A673 (cell line): ENCODE measurements at regions not wholly inside any gene's neighbourhood (a gene's known extent, or its start where the extent isn't known, plus 50 kb on each side); places are given as distances from the start of the nearest gene placed in this dataset.

Experiments
- BruUV-seq: library from RNA; stranded (reverse); fragments of 400-500 nt; replicated peaks from 2 replicates; lab custom pipeline; 2021; lab: Mats Ljungman, UMichigan
- CTCF ChIA-PET: fragments of 300-600 bp; sonication (Branson Sonifier 250); formaldehyde crosslinking; loops from one replicate; lab custom pipeline; 2022; ENCODE audit warnings: antibody characterized with exemption; lab: Charles Lee
- POLR2A ChIA-PET: fragments of 300-600 bp; sonication (Branson Sonifier 250); formaldehyde crosslinking; loops from one replicate; lab custom pipeline; 2022; ENCODE audit warnings: antibody characterized with exemption; ENCODE audit not compliant: low non-redundant PET; lab: Charles Lee
- DNase-seq: peaks from one replicate; pipeline ENCODE4 v3.0.0-alpha.2; 2015; ENCODE audit warnings: low spot score
- H3K27ac ChIP-seq: fragments of 200-600 bp; sonication (generic); 2 replicates; pipeline ENCODE4 v1.5.1; 2016; ENCODE audit warnings: mixed run types, low read depth, mild to moderate bottlenecking, mixed read lengths, antibody characterized with exemption, low read length; ENCODE audit not compliant: poor library complexity, severe bottlenecking
- H3K27me3 ChIP-seq: fragments of 200-600 bp; sonication (generic); replicated peaks from 2 replicates; pipeline ENCODE4 v1.6.1; 2017; ENCODE audit warnings: mixed run types, low read depth, mild to moderate bottlenecking, mixed read lengths, antibody characterized with exemption, low read length; ENCODE audit not compliant: insufficient read depth, poor library complexity
- H3K36me3 ChIP-seq: fragments of 200-600 bp; sonication (generic); 2 replicates; pipeline ENCODE4 v1.6.1; 2016; ENCODE audit warnings: mixed run types, mild to moderate bottlenecking, mixed read lengths, antibody characterized with exemption, low read length; ENCODE audit not compliant: insufficient read depth, poor library complexity, severe bottlenecking
- H3K4me1 ChIP-seq: fragments of 200-600 bp; sonication (generic); 2 replicates; pipeline ENCODE4 v1.6.1; 2017; ENCODE audit warnings: mixed run types, mild to moderate bottlenecking, mixed read lengths, antibody characterized with exemption, low read length; ENCODE audit not compliant: insufficient read depth, poor library complexity, severe bottlenecking
- H3K4me3 ChIP-seq: fragments of 200-600 bp; sonication (generic); 2 replicates; pipeline ENCODE4 v1.5.1; 2016; ENCODE audit warnings: low read depth, mixed run types, mild to moderate bottlenecking, mixed read lengths, low read length; ENCODE audit not compliant: poor library complexity, severe bottlenecking
- H3K9me3 ChIP-seq: fragments of 200-600 bp; sonication (generic); 2 replicates; pipeline ENCODE4 v1.6.1; 2016; ENCODE audit warnings: mixed run types, low read depth, mild to moderate bottlenecking, mixed read lengths, antibody characterized with exemption, low read length; ENCODE audit not compliant: poor library complexity, severe bottlenecking
- EZH2 ChIP-seq: fragments of 200-600 bp; sonication (generic); IDR thresholded peaks from 2 replicates; pipeline ENCODE4 v1.6.1; 2017; ENCODE audit warnings: borderline replicate concordance, low read depth, mild to moderate bottlenecking, mixed read lengths, antibody characterized with exemption, low read length; ENCODE audit not compliant: poor library complexity, severe bottlenecking
- intact Hi-C: fragments of 100-400 bp; cut with micrococcal nuclease; formaldehyde crosslinking; loops from one replicate; pipeline ENCODE4 v1.10.0; 2022; ENCODE audit not compliant: unreplicated experiment
- TF ChIP-seq, protein P1 (sequence below): fragments of 300-800, 200-600 bp; sonication (generic); conservative IDR thresholded peaks from 2 replicates; pipeline ENCODE4 v1.5.1; 2017; ENCODE audit warnings: low read depth, mild to moderate bottlenecking, antibody characterized with exemption, low read length, moderate library complexity, mixed read lengths

GRCh38 chr2:109067631-109068125 lies 61.3 kb upstream of the SH3RF3 start:
- Histone ChIP-seq H3K27ac (no peak overlapping the region), H3K9me3 (no peaks in the 10 kb centered on the region), H3K4me1 (peaks cover 3% of the 10 kb centered on the region), H3K27me3 (no peaks in the 10 kb centered on the region), H3K36me3 (no peaks in the 10 kb centered on the region), H3K4me3 (no peak overlapping the region)
- no peak for DNase-seq
- intact Hi-C loops: no loop called here
- POLR2A ChIA-PET: no interaction called here
- no peak for TF ChIP-seq EZH2
- TF ChIP-seq, protein P1, sequence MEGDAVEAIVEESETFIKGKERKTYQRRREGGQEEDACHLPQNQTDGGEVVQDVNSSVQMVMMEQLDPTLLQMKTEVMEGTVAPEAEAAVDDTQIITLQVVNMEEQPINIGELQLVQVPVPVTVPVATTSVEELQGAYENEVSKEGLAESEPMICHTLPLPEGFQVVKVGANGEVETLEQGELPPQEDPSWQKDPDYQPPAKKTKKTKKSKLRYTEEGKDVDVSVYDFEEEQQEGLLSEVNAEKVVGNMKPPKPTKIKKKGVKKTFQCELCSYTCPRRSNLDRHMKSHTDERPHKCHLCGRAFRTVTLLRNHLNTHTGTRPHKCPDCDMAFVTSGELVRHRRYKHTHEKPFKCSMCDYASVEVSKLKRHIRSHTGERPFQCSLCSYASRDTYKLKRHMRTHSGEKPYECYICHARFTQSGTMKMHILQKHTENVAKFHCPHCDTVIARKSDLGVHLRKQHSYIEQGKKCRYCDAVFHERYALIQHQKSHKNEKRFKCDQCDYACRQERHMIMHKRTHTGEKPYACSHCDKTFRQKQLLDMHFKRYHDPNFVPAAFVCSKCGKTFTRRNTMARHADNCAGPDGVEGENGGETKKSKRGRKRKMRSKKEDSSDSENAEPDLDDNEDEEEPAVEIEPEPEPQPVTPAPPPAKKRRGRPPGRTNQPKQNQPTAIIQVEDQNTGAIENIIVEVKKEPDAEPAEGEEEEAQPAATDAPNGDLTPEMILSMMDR: no peak
- CTCF ChIA-PET: no interaction called here
- no TSS peak for BruUV-seq

- ChIA-PET CTCF (no interaction called here), POLR2A (no interaction called here)
- Histone ChIP-seq H3K27ac (no peak overlapping the region), H3K27me3 (no peaks in the 10 kb centered on the region), H3K4me1 (peaks cover 3% of the 10 kb centered on the region), H3K36me3 (no peaks in the 10 kb centered on the region), H3K4me3 (no peak overlapping the region), H3K9me3 (no peaks in the 10 kb centered on the region)
- TF ChIP-seq, protein P1: no peak
- no peak for TF ChIP-seq EZH2
- BruUV-seq: no TSS peak
- peak; percentile 46 for DNase-seq
- intact Hi-C loops: no loop called here
These were observed 61.9 kb upstream of the SH3RF3 start for GRCh38 chr2:109066917-109067597.

- CTCF ChIA-PET: no interaction called here
- POLR2A ChIA-PET: no interaction called here
- H3K4me1 ChIP-seq: peaks cover 3% of the 10 kb centered on the region
- H3K27ac ChIP-seq: no peak overlapping the region
- no peaks in the 10 kb centered on the region for H3K36me3 ChIP-seq
- BruUV-seq: no TSS peak
- H3K4me3 ChIP-seq: no peak overlapping the region
- peaks cover 4% of the 10 kb centered on the region for H3K27me3 ChIP-seq
- TF ChIP-seq EZH2: no peak
- TF ChIP-seq, protein P1: no peak
- no peak for DNase-seq
- no peaks in the 10 kb centered on the region for H3K9me3 ChIP-seq
- intact Hi-C loops: no loop called here
These were observed 62.5 kb upstream of the SH3RF3 start for GRCh38 chr2:109066501-109066900.
